GM18499 (cell line): ENCODE measurements at regions not wholly inside any gene's neighbourhood (a gene's known extent, or its start where the extent isn't known, plus 50 kb on each side); places are given as distances from the start of the nearest gene placed in this dataset.
"Not testable (repeated sequence)": the region's sequence is repeated elsewhere in the genome, so short reads cannot be mapped to it uniquely, and the experiment has no call there.

Experiments
- ATAC-seq: cut with Tn5 transposase; IDR thresholded peaks from one replicate; pipeline ENCODE4 v1.9.1; 2021; ENCODE audit warnings: moderate number of reproducible peaks; ENCODE audit not compliant: insufficient read depth, unreplicated experiment

DNA sequence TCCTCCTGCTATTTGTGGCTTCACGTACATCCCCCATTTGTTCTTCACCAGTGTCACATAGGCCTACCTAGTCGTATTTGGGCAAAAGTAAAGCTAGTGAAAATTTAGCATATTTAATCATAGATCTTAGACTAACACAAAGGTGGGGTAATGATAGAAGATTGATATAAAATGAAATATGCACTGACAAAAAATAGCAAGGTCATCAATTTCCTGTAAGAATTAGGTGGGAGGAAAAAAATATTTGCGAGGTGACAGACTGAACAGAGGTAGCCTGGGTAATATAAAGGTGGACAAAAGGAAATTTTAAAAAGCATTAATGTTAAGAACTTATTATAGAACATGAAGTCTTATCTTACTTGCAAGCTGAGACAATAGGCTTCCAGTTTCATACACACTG, 239.9 kb downstream of the PCDH10 start:
- ATAC-seq, result no peak

DNA sequence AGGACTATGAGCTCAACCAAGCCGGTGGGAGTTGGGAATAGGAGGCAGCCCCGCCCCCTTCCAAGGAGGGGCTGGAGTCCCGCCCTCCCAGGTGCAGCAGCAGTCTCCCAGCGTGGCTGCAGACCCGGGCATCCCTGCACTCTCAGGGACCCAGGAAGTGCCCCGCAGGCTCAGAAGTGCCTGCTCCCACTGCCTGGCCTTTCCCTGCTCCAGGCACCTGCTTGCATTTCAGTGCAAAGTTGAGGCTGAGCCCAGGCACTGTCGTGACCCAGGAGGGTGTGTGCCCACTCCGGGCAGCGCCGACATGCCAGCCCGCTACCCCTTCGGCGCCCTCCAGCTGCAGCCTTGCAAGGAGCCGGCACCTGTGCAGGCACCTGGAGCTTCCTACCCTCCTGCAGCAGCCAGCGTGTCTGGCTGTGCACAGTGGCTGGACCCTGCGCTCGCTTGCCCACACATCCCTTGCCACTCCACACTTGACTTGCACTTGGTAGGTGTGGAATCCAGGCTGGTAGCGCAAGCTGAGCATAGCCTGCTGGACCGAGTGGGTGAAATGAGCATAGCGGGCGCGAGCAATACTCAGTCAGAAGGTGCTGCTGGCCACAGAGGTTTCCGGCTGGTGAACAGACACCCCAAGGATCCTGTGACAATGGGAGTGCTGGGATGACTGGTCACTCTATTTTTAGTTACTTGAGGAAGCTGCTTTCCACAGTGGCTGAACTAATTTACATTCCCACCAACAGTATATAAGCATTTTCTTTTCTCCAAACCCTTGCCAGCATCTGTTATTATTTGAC, 236.3 kb downstream of the PCDH10 start:
- ATAC-seq, result no peak

GRCh38 chr4:133379681-133380438, 230.8 kb downstream of the PCDH10 start:
- no peak for ATAC-seq

- ATAC-seq, result no peak
Measured at GRCh38 chr4:133377286-133377685, 228.2 kb downstream of the PCDH10 start.

GRCh38 chr4:133372699-133373098, 223.6 kb downstream of the PCDH10 start:
- no peak for ATAC-seq

DNA sequence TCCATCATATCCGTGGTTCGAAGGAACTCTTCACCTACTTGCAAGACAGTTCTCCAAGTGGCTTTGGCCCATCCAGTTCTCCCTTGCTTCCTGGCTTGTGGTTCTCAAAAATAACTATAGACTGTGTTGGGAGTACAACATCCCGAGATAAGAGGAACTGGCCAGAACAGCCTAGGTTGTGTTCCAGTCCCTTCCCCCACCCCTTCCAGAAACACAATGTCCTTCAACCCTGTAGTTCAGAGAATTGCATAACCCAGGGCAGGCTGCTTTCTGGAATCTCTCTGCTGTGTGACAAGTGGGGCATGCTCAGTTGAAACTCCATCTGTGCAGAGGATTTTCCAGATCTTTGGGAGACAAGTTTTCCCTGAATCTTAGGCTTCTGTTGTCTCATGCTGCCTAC, 206.5 kb downstream of the PCDH10 start:
- no peak for ATAC-seq

GRCh38 chr4:133347409-133347808, 198.3 kb downstream of the PCDH10 start:
- no peak for ATAC-seq

DNA sequence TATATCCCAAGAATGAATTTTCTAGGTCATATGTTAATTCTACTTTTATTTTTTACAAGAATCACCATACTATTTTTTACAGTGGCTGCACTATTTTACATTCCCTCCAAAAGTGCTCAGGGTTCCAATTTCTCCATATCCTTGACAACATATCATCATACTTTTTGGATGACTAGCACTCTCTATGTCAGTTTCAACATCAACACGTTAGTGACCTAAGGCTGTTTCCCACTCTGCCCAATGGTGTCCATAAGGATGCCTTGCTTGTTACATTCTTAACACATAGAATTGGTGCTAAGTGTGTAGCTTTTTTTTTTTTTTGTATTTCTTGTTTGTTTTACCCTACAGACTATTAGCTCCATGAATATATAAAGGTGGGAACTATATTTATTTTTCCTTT, 175.4 kb downstream of the PCDH10 start:
- no peak for ATAC-seq

- no peak for ATAC-seq
Measured at GRCh38 chr4:133323670-133324069, 174.6 kb downstream of the PCDH10 start.

DNA sequence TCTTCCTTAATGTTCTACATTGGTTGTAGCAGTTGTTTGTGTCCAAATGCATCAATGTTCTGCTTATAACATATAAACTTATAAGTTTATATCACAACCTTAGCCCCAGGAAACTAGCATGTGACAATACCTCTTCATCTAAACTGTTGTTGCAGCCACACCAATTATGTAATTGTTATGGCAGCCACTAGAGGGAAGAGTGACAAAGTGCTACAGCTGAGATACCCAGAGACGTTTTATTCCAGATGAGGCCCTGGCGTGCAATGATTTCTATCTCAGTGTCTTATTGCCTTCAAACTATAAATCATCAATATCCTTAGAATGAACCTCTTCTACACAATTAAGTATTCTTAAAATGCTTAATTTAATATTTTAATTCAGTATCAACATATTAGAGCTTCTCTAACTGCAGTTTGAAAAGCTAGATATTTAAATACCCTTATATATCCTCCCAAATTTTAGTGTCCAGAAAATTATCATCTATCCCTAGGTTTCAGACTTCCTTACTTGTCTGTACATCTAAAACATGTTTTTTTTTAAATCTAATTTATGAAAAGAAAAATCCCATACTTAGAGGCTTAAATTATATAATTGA, 171.6 kb downstream of the PCDH10 start:
- ATAC-seq, result peak; percentile 65

DNA sequence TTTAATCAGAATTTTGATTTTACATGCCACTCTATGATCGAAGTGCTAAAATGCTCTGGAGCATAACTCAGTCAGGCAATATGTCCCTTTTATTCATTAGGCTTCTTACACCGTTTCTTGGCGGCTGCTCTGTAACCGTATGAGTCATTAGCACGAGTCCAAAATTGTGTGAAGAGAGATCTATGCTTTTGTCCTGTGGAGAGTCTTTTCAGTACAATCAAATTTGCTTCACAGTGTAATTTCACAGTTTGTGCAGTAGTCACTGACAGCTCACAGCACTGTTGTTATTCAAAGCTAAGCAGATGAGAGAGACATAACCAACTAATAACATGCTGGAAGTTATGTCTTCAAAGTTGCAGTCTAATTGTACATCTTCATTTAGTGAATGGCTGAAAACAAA, 167.8 kb downstream of the PCDH10 start:
- ATAC-seq, result no peak

- no peak for ATAC-seq
Measured at GRCh38 chr4:133314991-133315390, 165.9 kb downstream of the PCDH10 start.

DNA sequence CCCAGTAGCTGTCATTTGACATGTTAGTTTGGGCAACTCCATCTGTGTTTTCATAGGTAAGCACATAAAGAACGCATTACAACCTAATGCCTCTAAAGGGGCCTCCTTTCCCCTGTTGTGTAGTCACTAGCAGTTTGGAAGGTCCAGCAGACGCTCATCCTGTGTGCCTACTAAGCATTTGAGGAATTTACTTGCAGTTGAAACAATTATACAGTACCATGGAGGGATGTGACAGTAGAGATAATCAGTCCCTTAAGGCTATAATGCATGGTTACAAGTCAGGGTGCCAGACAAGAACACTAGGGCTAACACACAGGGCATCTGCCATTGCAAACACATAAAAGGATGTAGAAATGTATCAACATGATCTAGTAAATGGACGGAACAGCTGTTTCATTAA, 138.3 kb downstream of the PCDH10 start:
- ATAC-seq, result no peak

GRCh38 chr4:133278591-133278990, 129.5 kb downstream of the PCDH10 start:
- ATAC-seq, result no peak

DNA sequence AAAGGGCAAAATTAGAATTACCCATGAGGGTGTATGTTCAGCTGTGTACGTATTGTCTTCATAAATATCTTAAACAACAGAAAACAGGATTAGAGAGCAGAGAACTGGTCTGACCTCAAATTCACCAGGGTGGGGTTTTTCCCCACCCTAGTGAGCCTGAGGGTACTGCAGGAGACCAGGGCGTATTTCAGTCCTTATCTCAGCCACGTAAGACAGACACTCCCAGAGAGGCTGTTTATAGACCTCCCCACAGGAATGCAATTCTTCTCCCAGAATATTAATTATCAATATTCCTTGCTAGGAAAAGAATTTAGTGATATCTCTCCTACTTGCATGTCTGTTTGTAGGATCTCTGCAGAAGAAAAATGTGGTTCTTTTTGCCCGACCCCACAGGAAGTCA, 128.8 kb downstream of the PCDH10 start:
- ATAC-seq, result not testable (repeated sequence)

DNA sequence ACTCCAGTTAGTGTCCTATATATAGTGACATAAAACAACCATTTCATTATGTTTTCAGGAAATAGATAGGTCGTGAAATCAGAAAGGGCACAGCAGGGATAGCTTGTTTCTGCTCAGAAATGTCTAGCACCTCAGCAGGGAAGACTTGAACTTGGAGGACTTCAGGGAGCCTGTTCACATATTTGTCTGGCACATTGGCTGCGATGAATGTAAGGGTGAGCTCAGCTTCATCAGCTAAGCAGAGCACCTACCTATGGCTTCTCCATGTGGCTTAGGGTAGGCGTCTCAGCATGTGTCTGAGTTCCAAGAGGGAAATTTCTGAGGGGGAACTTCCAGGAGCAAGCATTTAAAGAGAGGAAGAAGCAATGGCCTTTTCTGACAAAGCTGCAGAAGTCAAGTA, 126.2 kb downstream of the PCDH10 start:
- ATAC-seq, result no peak

- ATAC-seq, result no peak
Measured at GRCh38 chr4:133273401-133273800, 124.3 kb downstream of the PCDH10 start.

- ATAC-seq, result no peak
Measured at GRCh38 chr4:133270021-133270570, 121.0 kb downstream of the PCDH10 start.

DNA sequence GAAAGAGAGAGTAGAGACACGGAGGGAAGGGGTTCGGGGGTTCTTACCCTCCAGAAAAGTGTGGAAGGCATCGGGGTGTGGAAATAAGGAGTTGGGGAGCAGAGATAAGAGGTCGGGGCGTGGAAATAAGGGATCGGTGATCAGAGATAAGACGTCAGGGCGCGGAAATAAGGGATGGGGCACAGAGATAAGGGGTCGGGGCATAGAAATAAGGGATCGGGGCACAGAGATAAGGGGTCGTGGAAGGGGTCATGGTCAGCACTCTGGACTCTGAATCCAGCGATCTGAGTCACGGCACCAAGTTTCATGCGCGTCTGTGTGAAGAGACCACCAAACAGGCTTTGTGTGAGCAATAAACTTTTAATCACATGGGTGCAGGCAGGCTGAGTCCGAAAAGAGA, 119.1 kb downstream of the PCDH10 start:
- ATAC-seq, result no peak

DNA sequence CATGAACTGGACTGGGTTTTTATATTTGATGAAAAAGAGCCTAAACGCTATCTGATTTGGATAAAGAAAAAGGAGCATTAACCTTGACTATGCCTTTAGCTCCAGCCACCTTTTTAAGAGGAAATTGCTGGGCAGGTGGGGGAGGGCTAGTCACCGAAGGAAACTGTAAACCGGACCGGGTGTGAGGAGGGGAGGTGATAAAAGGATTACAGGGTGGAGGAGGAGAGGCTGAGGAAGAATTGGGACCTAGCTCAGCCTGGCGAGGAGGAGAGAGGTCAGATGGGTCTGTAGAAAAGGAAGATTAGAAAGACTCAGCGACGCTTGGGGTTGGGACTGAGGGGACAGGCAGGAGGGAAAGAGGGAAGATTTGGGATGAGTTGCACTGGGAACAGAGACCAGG, 118.4 kb downstream of the PCDH10 start:
- ATAC-seq, result not testable (repeated sequence)

- not testable (repeated sequence) for ATAC-seq
Measured at GRCh38 chr4:133266966-133267365, 117.9 kb downstream of the PCDH10 start.
